MCF 10A (cell line): ENCODE measurements at regions not wholly inside any gene's neighbourhood (a gene's known extent, or its start where the extent isn't known, plus 50 kb on each side); places are given as distances from the start of the nearest gene placed in this dataset.
A peak's percentile ranks its signal among the peaks of the same experiment; 100 is the strongest.

Experiments
- BruUV-seq: library from RNA; stranded (reverse); fragments of 400-500 nt; replicated peaks from 2 replicates; lab custom pipeline; 2021; lab: Mats Ljungman, UMichigan
- CTCF ChIA-PET: fragments of 300-600 bp; sonication (Branson Sonifier 250); formaldehyde crosslinking; extraction: SDS; loops from one replicate; lab custom pipeline; 2021; ENCODE audit warnings: antibody characterized with exemption, inconsistent platforms; lab: Yijun Ruan, JAX
- POLR2A ChIA-PET: fragments of 300-600, 350-650 bp; sonication (Branson Sonifier 250); formaldehyde crosslinking; extraction: SDS; loops from one replicate; lab custom pipeline; 2020; ENCODE audit warnings: antibody characterized with exemption, inconsistent platforms; lab: Yijun Ruan, JAX
- DNase-seq: peaks from one replicate; pipeline ENCODE4 v3.0.0-alpha.2; 2018; ENCODE audit not compliant: unreplicated experiment
- H3K27ac Mint-ChIP-seq: one replicate; pipeline ENCODE4 v1.8.0; 2022; ENCODE audit warnings: mild to moderate bottlenecking, low read depth, mixed read lengths; ENCODE audit not compliant: unreplicated experiment
- H3K27me3 Mint-ChIP-seq: one replicate; pipeline ENCODE4 v1.8.0; 2022; ENCODE audit warnings: mixed read lengths; ENCODE audit not compliant: insufficient read depth, unreplicated experiment
- H3K36me3 Mint-ChIP-seq: one replicate; pipeline ENCODE4 v1.8.0; 2022; ENCODE audit warnings: mild to moderate bottlenecking, moderate library complexity, mixed read lengths; ENCODE audit not compliant: insufficient read depth, unreplicated experiment
- H3K4me1 Mint-ChIP-seq: one replicate; pipeline ENCODE4 v1.8.0; 2022; ENCODE audit warnings: mixed read lengths; ENCODE audit not compliant: insufficient read depth, unreplicated experiment
- H3K4me3 Mint-ChIP-seq: one replicate; pipeline ENCODE4 v1.8.0; 2022; ENCODE audit warnings: mild to moderate bottlenecking, moderate library complexity, mixed read lengths; ENCODE audit not compliant: unreplicated experiment
- H3K9me3 Mint-ChIP-seq: one replicate; pipeline ENCODE4 v1.8.0; 2022; ENCODE audit warnings: mixed read lengths; ENCODE audit not compliant: unreplicated experiment
- intact Hi-C: fragments of 100-400 bp; cut with micrococcal nuclease; formaldehyde crosslinking; loops from 2 replicates; pipeline ENCODE4 v1.14.1; 2022
- TF ChIP-seq, protein P1 (sequence below): fragments of 200-600 bp; IDR thresholded peaks from one replicate; pipeline ENCODE4 v1.8.0; 2022; ENCODE audit warnings: antibody characterized with exemption, mild to moderate bottlenecking; ENCODE audit not compliant: unreplicated experiment

DNA sequence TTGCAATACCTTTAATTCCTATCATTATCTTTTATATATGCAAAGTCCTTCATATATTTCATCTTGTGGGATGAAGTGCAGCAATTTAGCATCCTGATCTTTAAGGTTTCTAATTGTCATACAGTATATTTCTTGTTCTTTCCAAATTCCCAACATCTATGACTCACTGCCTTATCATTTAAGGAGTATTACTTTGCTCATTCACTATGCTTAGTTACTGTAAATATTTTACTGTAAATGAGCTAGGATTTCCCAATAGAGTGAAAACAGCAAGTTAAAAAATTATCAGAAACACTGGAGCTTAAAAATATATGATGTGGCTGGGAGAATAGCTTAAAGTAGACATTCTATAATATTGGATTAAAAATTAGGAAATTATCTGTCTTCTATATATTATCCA, 69.9 kb downstream of the SLITRK6 start:
- Mint-ChIP-seq H3K27me3 (no peaks in the 10 kb centered on the region), H3K27ac (no peak overlapping the region), H3K36me3 (no peaks in the 10 kb centered on the region), H3K4me1 (no peaks in the 10 kb centered on the region), H3K4me3 (no peak overlapping the region), H3K9me3 (no peaks in the 10 kb centered on the region)
- DNase-seq, result peak; percentile 5
- POLR2A ChIA-PET, result no interaction called here
- TF ChIP-seq, protein P1, sequence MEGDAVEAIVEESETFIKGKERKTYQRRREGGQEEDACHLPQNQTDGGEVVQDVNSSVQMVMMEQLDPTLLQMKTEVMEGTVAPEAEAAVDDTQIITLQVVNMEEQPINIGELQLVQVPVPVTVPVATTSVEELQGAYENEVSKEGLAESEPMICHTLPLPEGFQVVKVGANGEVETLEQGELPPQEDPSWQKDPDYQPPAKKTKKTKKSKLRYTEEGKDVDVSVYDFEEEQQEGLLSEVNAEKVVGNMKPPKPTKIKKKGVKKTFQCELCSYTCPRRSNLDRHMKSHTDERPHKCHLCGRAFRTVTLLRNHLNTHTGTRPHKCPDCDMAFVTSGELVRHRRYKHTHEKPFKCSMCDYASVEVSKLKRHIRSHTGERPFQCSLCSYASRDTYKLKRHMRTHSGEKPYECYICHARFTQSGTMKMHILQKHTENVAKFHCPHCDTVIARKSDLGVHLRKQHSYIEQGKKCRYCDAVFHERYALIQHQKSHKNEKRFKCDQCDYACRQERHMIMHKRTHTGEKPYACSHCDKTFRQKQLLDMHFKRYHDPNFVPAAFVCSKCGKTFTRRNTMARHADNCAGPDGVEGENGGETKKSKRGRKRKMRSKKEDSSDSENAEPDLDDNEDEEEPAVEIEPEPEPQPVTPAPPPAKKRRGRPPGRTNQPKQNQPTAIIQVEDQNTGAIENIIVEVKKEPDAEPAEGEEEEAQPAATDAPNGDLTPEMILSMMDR, result no peak
- intact Hi-C loops, result no loop called here
- CTCF ChIA-PET, result no interaction called here
- no TSS peak for BruUV-seq

GRCh38 chr13:85728811-85729210, 70.4 kb downstream of the SLITRK6 start:
- no peaks in the 10 kb centered on the region for H3K4me1 Mint-ChIP-seq
- H3K36me3 Mint-ChIP-seq, result no peaks in the 10 kb centered on the region
- H3K9me3 Mint-ChIP-seq, result no peaks in the 10 kb centered on the region
- intact Hi-C loops, result no loop called here
- no peak overlapping the region for H3K27ac Mint-ChIP-seq
- no TSS peak for BruUV-seq
- CTCF ChIA-PET, result no interaction called here
- no peak for DNase-seq
- POLR2A ChIA-PET, result no interaction called here
- no peak overlapping the region for H3K4me3 Mint-ChIP-seq
- TF ChIP-seq, protein P1, result no peak
- H3K27me3 Mint-ChIP-seq, result no peaks in the 10 kb centered on the region

- BruUV-seq, result no TSS peak
- H3K9me3 Mint-ChIP-seq, result no peaks in the 10 kb centered on the region
- TF ChIP-seq, protein P1, result no peak
- no peak for DNase-seq
- intact Hi-C loops, result no loop called here
- H3K36me3 Mint-ChIP-seq, result no peaks in the 10 kb centered on the region
- ChIA-PET POLR2A (no interaction called here), CTCF (no interaction called here)
- H3K4me1 Mint-ChIP-seq, result no peaks in the 10 kb centered on the region
- no peak overlapping the region for H3K27ac Mint-ChIP-seq
- H3K4me3 Mint-ChIP-seq, result no peak overlapping the region
- H3K27me3 Mint-ChIP-seq, result no peaks in the 10 kb centered on the region
Measured at GRCh38 chr13:85725433-85725832, 73.8 kb downstream of the SLITRK6 start.

DNA sequence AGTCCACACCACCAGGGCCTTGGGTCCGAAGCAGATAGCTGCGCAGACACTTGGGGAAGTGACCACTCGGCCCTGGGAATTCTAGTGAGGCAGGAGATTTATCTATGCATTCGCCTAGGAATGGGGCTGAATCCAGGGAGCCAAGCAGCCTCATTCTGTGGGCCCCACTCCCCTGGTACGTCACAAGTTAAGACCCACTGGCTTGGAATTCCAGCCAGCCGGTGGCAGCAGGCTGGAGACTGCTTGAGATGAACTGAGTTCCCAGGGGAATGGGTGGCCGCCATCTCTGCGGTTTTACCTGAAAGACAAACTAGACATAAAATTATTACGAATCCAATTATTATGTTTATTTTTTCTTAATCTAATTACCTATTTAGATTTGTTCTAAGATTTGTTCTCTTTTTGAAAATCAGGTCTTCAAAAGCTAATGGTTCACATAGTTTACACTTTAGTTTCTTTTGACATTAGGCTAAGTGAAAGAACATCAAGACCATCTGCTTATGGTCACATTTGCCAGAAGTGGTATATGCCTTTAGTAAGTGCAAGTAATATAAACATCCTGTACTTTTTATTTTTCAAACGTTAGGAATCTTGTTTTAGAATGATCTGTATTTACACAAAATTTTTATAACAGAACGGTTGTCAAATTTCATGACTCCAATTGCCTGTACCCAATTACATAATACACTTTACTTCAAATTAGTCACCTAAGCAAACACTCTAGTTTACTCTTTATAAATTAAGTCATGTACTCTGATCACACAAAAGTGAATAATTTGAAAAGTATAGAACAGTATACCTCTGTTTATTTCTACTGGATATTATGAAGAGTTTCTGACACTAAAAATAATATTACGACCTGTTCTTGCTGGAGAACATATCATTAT, 74.4 kb downstream of the SLITRK6 start:
- no peak overlapping the region for H3K4me3 Mint-ChIP-seq
- no peak overlapping the region for H3K27ac Mint-ChIP-seq
- POLR2A ChIA-PET, result no interaction called here
- intact Hi-C loops, result no loop called here
- TF ChIP-seq, protein P1, result no peak
- no TSS peak for BruUV-seq
- CTCF ChIA-PET, result no interaction called here
- no peak for DNase-seq
- H3K27me3 Mint-ChIP-seq, result no peaks in the 10 kb centered on the region
- no peaks in the 10 kb centered on the region for H3K4me1 Mint-ChIP-seq
- H3K36me3 Mint-ChIP-seq, result no peaks in the 10 kb centered on the region
- no peaks in the 10 kb centered on the region for H3K9me3 Mint-ChIP-seq
